Karpas-422 (cell line): ENCODE measurements at regions not wholly inside any gene's neighbourhood (a gene's known extent, or its start where the extent isn't known, plus 50 kb on each side); places are given as distances from the start of the nearest gene placed in this dataset.
"Not testable (repeated sequence)": the region's sequence is repeated elsewhere in the genome, so short reads cannot be mapped to it uniquely, and the experiment has no call there.

Experiments
- DNase-seq: peaks from one replicate; pipeline ENCODE4 v3.0.0-alpha.2; 2015
- H2AFZ ChIP-seq: fragments of 200-600 bp; sonication (generic); 2 replicates; pipeline ENCODE4 v1.6.1; 2014; ENCODE audit warnings: antibody characterized with exemption, low read length, mixed read lengths
- H3K27ac ChIP-seq: fragments of 200-600 bp; sonication (generic); 2 replicates; pipeline ENCODE4 v1.5.1; 2014; ENCODE audit warnings: mild to moderate bottlenecking, low read length, moderate library complexity
- H3K27me3 ChIP-seq: fragments of 200-600 bp; sonication (generic); 2 replicates; pipeline ENCODE4 v1.6.1; 2014; ENCODE audit warnings: low read length, mixed read lengths
- H3K36me3 ChIP-seq: fragments of 200-600 bp; sonication (generic); 2 replicates; pipeline ENCODE4 v1.6.1; 2014; ENCODE audit warnings: low read length, mixed read lengths; ENCODE audit not compliant: insufficient read depth
- H3K4me1 ChIP-seq: fragments of 200-600 bp; sonication (generic); 2 replicates; pipeline ENCODE4 v1.6.1; 2014; ENCODE audit warnings: mild to moderate bottlenecking, low read length, mixed read lengths
- H3K4me2 ChIP-seq: fragments of 200-600 bp; sonication (generic); 2 replicates; pipeline ENCODE4 v1.6.1; 2014; ENCODE audit warnings: low read length, low read depth, mild to moderate bottlenecking; ENCODE audit not compliant: poor library complexity, severe bottlenecking
- H3K4me3 ChIP-seq: fragments of 200-600 bp; sonication (generic); 2 replicates; pipeline ENCODE4 v1.5.1; 2014; ENCODE audit warnings: mild to moderate bottlenecking, antibody characterized with exemption, low read length, mixed read lengths
- H3K79me2 ChIP-seq: fragments of 200-600 bp; sonication (generic); 2 replicates; pipeline ENCODE4 v1.6.1; 2014; ENCODE audit warnings: mild to moderate bottlenecking, low read length, mixed read lengths
- H3K9ac ChIP-seq: fragments of 200-600 bp; sonication (generic); 2 replicates; pipeline ENCODE4 v1.6.0; 2014; ENCODE audit warnings: low read length
- H3K9me2 ChIP-seq: fragments of 200-600 bp; sonication (generic), shearing (Covaris generic); replicated peaks from 2 replicates; pipeline ENCODE4 v1.6.0; 2014; ENCODE audit warnings: mild to moderate bottlenecking, low read length, moderate library complexity; ENCODE audit not compliant: insufficient read depth
- H3K9me3 ChIP-seq: fragments of 300-700, 200-600 bp; sonication (generic); 2 replicates; pipeline ENCODE4 v1.6.1; 2014; ENCODE audit warnings: low read length, mixed read lengths
- H4K20me1 ChIP-seq: fragments of 200-600 bp; sonication (generic); 2 replicates; pipeline ENCODE4 v1.6.1; 2014; ENCODE audit warnings: mild to moderate bottlenecking, antibody characterized with exemption, low read length, low read depth; ENCODE audit not compliant: insufficient read depth

- no peak for DNase-seq
- H3K27ac ChIP-seq = no peak overlapping the region
- H3K27me3 ChIP-seq = peaks cover 4% of the 10 kb centered on the region; the same call in 1 of the 2 replicates
- H3K9me2 ChIP-seq = no peaks in the 10 kb centered on the region; the same call in 1 of the 2 replicates
- H3K9ac ChIP-seq = no peak overlapping the region
- no peak overlapping the region for H3K4me2 ChIP-seq
- H3K4me3 ChIP-seq = no peak overlapping the region
- H3K9me3 ChIP-seq = no peaks in the 10 kb centered on the region
- no peak overlapping the region for H2AFZ ChIP-seq
- no peaks in the 10 kb centered on the region for H4K20me1 ChIP-seq
- H3K79me2 ChIP-seq = no peaks in the 10 kb centered on the region
- H3K36me3 ChIP-seq = no peaks in the 10 kb centered on the region
- no peaks in the 10 kb centered on the region for H3K4me1 ChIP-seq
Measured at GRCh38 chr2:138066139-138066806, 102.0 kb downstream of the HNMT start.

DNA sequence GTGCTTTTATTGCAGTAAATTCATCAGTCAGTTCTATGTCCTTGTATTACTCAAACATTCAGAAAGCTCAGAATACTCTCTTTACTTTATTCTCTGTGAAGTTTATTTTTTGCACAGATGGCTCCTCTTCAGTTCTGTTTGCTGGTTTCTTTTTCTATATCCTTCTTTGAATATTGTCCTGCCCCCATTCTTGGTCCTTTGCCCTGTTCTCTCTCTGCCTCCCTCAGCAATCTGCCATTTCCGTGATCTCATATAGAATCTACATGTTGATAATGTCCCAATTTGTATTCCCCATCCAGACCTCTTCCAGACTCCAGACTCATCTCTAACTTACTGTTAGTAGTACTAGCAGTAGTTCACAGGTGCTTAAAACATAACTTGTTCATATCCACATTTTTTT, 102.6 kb downstream of the HNMT start:
- Histone ChIP-seq H3K36me3 (no peaks in the 10 kb centered on the region), H3K9me3 (no peaks in the 10 kb centered on the region), H4K20me1 (no peaks in the 10 kb centered on the region), H3K4me1 (no peaks in the 10 kb centered on the region), H3K4me3 (no peak overlapping the region), H3K4me2 (no peak overlapping the region), H3K9ac (no peak overlapping the region), H3K79me2 (no peaks in the 10 kb centered on the region), H3K27me3 (peaks cover 4% of the 10 kb centered on the region; the same call in 1 of the 2 replicates), H3K27ac (no peak overlapping the region), H3K9me2 (no peaks in the 10 kb centered on the region; the same call in 1 of the 2 replicates), H2AFZ (no peak overlapping the region)
- no peak for DNase-seq

- H3K27me3 ChIP-seq, H3K4me1 ChIP-seq, H3K4me3 ChIP-seq, H3K79me2 ChIP-seq, H3K36me3 ChIP-seq, H3K27ac ChIP-seq, H2AFZ ChIP-seq, DNase-seq, H3K4me2 ChIP-seq, H3K9me2 ChIP-seq, H4K20me1 ChIP-seq, H3K9me3 ChIP-seq, H3K9ac ChIP-seq: not testable (repeated sequence)
Measured at GRCh38 chr2:138068669-138069068, 104.4 kb downstream of the HNMT start.

DNA sequence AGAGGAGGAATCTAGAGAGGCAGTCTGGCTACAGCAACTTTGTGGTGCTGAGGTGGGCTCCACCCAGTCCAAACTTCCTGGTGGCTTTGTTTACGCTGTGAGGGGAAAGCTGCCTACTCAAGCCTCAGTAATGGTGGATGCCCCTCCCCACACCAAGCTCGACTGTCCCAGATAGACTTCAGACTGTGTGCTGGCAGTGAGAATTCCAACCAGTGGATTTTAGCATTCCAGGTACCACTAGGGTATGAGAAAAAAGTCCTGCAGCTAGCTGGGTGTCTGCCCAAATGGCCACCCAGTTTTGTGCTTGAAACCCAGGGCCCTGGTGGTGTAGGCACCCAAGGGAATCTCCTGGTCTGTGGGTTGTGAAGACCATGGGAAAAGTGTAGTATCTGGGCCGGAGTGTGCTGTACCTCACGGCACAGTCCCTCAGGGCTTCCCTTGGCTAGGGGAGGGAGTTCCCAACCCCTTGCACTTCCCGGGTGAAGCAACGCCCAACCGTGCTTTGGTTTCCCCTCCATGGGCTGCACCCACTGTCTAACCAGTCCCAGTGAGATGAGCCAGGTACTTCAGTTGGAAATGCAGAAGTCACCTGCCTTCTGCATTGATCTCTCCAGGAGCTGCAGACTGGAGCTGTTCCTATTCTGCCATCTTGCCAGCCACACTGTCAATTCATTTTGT, 106.9 kb downstream of the HNMT start:
- not testable (repeated sequence) for H3K27me3 ChIP-seq, H3K9ac ChIP-seq, H3K27ac ChIP-seq, DNase-seq, H3K4me1 ChIP-seq, H3K79me2 ChIP-seq, H3K9me3 ChIP-seq, H2AFZ ChIP-seq, H3K9me2 ChIP-seq, H3K4me3 ChIP-seq, H4K20me1 ChIP-seq, H3K4me2 ChIP-seq, H3K36me3 ChIP-seq

DNA sequence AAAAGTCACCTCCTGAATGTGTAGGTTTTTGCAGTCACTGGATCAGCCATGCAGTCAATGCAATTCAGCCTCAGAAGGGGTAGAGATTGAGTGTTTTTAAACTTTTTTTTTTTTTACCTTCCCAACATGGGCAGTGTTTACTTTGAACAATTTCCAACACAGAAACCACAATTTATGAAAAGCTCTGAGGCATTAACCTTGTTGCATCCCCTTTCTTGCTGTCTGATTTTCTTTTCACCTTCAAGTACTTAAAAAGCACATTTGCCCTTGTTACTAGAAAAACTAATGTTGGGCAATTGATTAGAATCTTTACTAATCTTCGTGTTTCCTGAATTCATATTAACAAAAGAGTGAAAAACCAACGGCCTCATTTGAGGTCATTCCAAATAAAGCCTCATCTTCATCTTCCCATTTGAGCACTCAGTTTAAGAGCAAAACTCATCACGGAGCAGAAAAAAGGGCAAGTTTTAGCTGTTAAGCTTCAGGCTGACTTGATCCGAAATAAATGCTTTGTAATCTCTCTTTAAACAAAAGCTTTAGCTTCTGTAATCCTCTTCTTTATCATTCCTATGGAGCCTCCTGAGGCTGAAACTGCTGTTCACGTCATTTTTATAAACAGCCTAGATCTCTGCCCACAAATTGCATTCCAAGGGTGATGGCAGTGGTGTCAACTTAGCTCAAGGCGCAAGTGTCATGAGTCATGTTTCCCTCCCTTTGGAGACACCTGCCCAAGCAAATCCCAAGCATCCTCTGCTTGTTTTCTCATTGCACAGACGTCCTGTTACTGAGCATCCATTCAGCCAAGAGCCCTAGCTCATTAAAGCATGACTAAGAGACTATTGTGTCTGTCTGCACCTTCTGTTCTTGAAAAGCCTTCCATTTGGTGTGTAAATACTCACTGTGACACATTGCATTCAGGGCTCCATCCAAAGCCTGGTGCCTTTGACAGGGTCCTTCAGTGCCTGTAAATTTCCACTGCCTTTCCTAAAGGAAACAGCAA, 107.7 kb downstream of the HNMT start:
- no peaks in the 10 kb centered on the region for H3K79me2 ChIP-seq
- H3K4me3 ChIP-seq = no peak overlapping the region
- H3K9me3 ChIP-seq = no peaks in the 10 kb centered on the region
- H3K4me1 ChIP-seq = no peaks in the 10 kb centered on the region
- H3K4me2 ChIP-seq = no peak overlapping the region
- no peak overlapping the region for H2AFZ ChIP-seq
- no peak overlapping the region for H3K27ac ChIP-seq
- no peaks in the 10 kb centered on the region for H4K20me1 ChIP-seq
- no peaks in the 10 kb centered on the region for H3K9me2 ChIP-seq
- H3K9ac ChIP-seq = no peak overlapping the region
- DNase-seq = no peak
- H3K36me3 ChIP-seq = no peaks in the 10 kb centered on the region
- H3K27me3 ChIP-seq = no peaks in the 10 kb centered on the region

DNA sequence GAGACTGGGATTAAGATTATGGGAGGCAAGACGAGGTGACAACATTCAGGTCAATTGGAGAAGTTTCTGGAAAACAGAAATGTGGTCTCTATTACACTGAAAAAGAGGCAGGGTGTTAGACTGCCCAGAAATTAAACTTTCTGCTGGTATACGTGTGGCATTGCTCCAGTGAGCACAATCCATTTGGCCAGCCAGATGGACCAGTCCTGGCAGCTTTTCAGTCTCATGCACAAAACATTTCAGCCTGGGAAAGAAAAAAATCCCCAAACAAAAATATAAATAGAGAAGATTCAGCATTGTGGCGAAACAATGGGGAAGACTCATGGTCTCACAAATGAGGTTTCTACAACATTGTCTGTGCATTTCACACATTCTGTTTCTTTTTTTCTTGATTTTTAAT, 113.9 kb downstream of the HNMT start:
- Histone ChIP-seq H4K20me1 (no peaks in the 10 kb centered on the region), H3K27me3 (no peaks in the 10 kb centered on the region), H3K9me2 (no peaks in the 10 kb centered on the region), H3K9ac (no peak overlapping the region), H3K27ac (no peak overlapping the region), H3K79me2 (no peaks in the 10 kb centered on the region), H2AFZ (no peak overlapping the region), H3K9me3 (no peaks in the 10 kb centered on the region), H3K36me3 (no peaks in the 10 kb centered on the region), H3K4me2 (no peak overlapping the region), H3K4me1 (no peaks in the 10 kb centered on the region), H3K4me3 (no peak overlapping the region)
- no peak for DNase-seq

- Histone ChIP-seq H3K27me3 (no peaks in the 10 kb centered on the region), H3K79me2 (no peaks in the 10 kb centered on the region), H4K20me1 (no peaks in the 10 kb centered on the region), H3K4me2 (no peak overlapping the region), H3K36me3 (no peaks in the 10 kb centered on the region), H3K4me3 (no peak overlapping the region), H3K9ac (no peak overlapping the region), H2AFZ (no peak overlapping the region), H3K4me1 (no peaks in the 10 kb centered on the region), H3K9me2 (no peaks in the 10 kb centered on the region), H3K27ac (no peak overlapping the region), H3K9me3 (no peaks in the 10 kb centered on the region)
- no peak for DNase-seq
Measured at GRCh38 chr2:138079976-138080375, 115.7 kb downstream of the HNMT start.
